ENCODE measurements at regions not wholly inside any gene's neighbourhood (a gene's known extent, or its start where the extent isn't known, plus 50 kb on each side); places are given as distances from the start of the nearest gene placed in this dataset.

- no peak overlapping the region for H3K4me3 Mint-ChIP-seq
- H3K9me3 Mint-ChIP-seq: peaks cover 20% of the 10 kb centered on the region
- no peaks in the 10 kb centered on the region for H3K27me3 Mint-ChIP-seq (ENCODE audit: low read depth)
- no peaks in the 10 kb centered on the region for H3K4me1 Mint-ChIP-seq
- peaks cover 5% of the 10 kb centered on the region for H3K36me3 Mint-ChIP-seq (ENCODE audit: low read depth)
- TF ChIP-seq, protein P1, sequence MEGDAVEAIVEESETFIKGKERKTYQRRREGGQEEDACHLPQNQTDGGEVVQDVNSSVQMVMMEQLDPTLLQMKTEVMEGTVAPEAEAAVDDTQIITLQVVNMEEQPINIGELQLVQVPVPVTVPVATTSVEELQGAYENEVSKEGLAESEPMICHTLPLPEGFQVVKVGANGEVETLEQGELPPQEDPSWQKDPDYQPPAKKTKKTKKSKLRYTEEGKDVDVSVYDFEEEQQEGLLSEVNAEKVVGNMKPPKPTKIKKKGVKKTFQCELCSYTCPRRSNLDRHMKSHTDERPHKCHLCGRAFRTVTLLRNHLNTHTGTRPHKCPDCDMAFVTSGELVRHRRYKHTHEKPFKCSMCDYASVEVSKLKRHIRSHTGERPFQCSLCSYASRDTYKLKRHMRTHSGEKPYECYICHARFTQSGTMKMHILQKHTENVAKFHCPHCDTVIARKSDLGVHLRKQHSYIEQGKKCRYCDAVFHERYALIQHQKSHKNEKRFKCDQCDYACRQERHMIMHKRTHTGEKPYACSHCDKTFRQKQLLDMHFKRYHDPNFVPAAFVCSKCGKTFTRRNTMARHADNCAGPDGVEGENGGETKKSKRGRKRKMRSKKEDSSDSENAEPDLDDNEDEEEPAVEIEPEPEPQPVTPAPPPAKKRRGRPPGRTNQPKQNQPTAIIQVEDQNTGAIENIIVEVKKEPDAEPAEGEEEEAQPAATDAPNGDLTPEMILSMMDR (conservative IDR thresholded peaks at IDR 0.05): no peak
- DNase-seq (ENCODE audit: low read depth, low spot score): no peak
- H3K27ac Mint-ChIP-seq (ENCODE audit: unreplicated experiment): no peak overlapping the region
These were observed 400.5 kb upstream of the TUSC1 start for GRCh38 chr9:26078706-26079105.

GRCh38 chr9:26077860-26078259 lies 399.6 kb upstream of the TUSC1 start:
- no peaks in the 10 kb centered on the region for H3K27me3 Mint-ChIP-seq (ENCODE audit: low read depth)
- DNase-seq (ENCODE audit: low read depth, low spot score): no peak
- H3K9me3 Mint-ChIP-seq: peaks cover 21% of the 10 kb centered on the region
- no peak overlapping the region for H3K27ac Mint-ChIP-seq (ENCODE audit: unreplicated experiment)
- H3K4me1 Mint-ChIP-seq: no peaks in the 10 kb centered on the region
- peaks cover 6% of the 10 kb centered on the region for H3K36me3 Mint-ChIP-seq (ENCODE audit: low read depth)
- TF ChIP-seq, protein P1 (conservative IDR thresholded peaks at IDR 0.05): no peak
- no peak overlapping the region for H3K4me3 Mint-ChIP-seq

DNA sequence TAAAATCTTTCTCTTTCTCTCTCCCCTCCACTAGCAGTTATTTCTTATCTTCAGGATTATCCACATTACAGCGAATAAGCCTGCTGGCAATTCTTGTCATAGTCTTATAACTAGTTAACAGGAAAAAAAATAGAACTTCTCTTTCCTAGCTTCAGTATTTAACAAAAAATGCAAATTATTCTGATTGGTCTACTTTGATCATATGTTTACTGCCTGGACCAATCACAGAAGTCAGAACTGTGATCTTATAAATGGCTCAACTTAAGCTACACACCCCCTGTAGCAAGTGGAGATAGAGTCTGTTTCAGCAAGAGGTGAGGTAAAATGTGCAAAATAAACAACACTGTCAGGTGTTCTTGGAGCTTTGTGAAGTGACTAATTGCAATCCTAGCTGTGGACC lies 389.4 kb upstream of the TUSC1 start:
- TF ChIP-seq, protein P1 (conservative IDR thresholded peaks at IDR 0.05): no peak
- Mint-ChIP-seq H3K9me3 (peaks cover 4% of the 10 kb centered on the region), H3K36me3 (ENCODE audit: low read depth) (no peaks in the 10 kb centered on the region), H3K4me3 (no peak overlapping the region), H3K27me3 (ENCODE audit: low read depth) (no peaks in the 10 kb centered on the region), H3K27ac (ENCODE audit: unreplicated experiment) (no peak overlapping the region), H3K4me1 (no peaks in the 10 kb centered on the region)
- no peak for DNase-seq (ENCODE audit: low read depth, low spot score)

GRCh38 chr9:26066237-26066636 lies 388.0 kb upstream of the TUSC1 start:
- DNase-seq (ENCODE audit: low read depth, low spot score): no peak
- Mint-ChIP-seq H3K9me3 (no peaks in the 10 kb centered on the region), H3K36me3 (ENCODE audit: low read depth) (no peaks in the 10 kb centered on the region), H3K27ac (ENCODE audit: unreplicated experiment) (no peak overlapping the region), H3K4me1 (no peaks in the 10 kb centered on the region), H3K27me3 (ENCODE audit: low read depth) (no peaks in the 10 kb centered on the region), H3K4me3 (no peak overlapping the region)
- TF ChIP-seq, protein P1 (conservative IDR thresholded peaks at IDR 0.05): no peak

DNA sequence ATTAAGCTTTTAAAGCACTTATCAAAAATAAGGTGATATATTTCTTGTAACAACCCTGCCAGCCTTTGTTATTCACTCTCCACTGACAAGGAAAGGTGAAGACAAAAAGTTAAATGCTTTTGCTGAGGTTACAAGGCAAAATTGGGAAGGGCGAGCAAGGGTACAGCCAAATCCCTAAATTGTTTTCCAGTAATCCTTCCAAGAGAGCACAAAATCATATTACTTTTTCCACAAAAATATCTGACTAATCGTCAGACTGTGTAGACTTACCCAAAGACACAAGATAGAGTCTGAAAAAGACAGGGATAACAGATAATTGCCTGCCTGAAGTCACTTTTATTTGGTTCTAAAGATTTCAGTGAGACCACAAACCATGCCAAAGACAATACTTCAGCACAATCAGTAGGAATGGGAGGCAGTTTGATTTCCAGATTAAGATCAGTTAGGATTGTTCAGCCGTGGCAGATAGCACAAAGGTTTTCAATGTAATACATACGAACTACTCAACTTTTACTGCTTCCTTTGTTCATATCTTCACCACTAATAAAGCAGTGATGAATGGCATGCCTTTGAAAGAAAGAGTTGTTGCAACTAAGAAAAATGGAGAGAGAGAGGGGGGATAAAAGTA lies 383.8 kb upstream of the TUSC1 start:
- Mint-ChIP-seq H3K27me3 (ENCODE audit: low read depth) (no peaks in the 10 kb centered on the region), H3K36me3 (ENCODE audit: low read depth) (no peaks in the 10 kb centered on the region), H3K9me3 (no peaks in the 10 kb centered on the region), H3K4me3 (no peak overlapping the region), H3K4me1 (no peaks in the 10 kb centered on the region), H3K27ac (ENCODE audit: unreplicated experiment) (no peak overlapping the region)
- DNase-seq (ENCODE audit: low read depth, low spot score): no peak
- TF ChIP-seq, protein P1 (conservative IDR thresholded peaks at IDR 0.05): no peak
